H1 (cell line): ENCODE measurements at regions not wholly inside any gene's neighbourhood (a gene's known extent, or its start where the extent isn't known, plus 50 kb on each side); places are given as distances from the start of the nearest gene placed in this dataset.

Experiments used
- CTCF ChIA-PET: fragments of 300-600 bp; sonication (Branson Sonifier 250); formaldehyde crosslinking; loops from one replicate; lab custom pipeline; 2021; ENCODE audit not compliant: partially characterized antibody; lab: Charles Lee
- POLR2A ChIA-PET: fragments of 300-600 bp; sonication (Branson Sonifier 250); formaldehyde crosslinking; loops from one replicate; lab custom pipeline; 2021; ENCODE audit warnings: inconsistent platforms; ENCODE audit not compliant: partially characterized antibody; lab: Charles Lee
- DNase-seq, 2 experiments: peaks; one replicate each; pipeline versions ENCODE4 v3.0.0 to v3.0.0-alpha.2; 2010 to 2022; ENCODE audit warnings: low spot score in 2 of 2, low read depth in 1 of 2, mixed read lengths in 1 of 2
- FAIRE-seq: peaks from 2 replicates; lab custom pipeline; 2011; peaks lifted over from hg19 to GRCh38; lab: Jason Lieb, UNC
- H2AFZ ChIP-seq: 2 replicates; pipeline ENCODE4 v1.8.1; 2012; ENCODE audit warnings: low read length, inconsistent platforms
- H2AK5ac ChIP-seq: 2 replicates; pipeline ENCODE4 v1.6.1; 2013; ENCODE audit warnings: low read depth, low read length
- H2BK120ac ChIP-seq: replicated peaks from 2 replicates; pipeline ENCODE3; 2013; ENCODE audit warnings: low read depth, low read length, inconsistent platforms
- H2BK12ac ChIP-seq: 2 replicates; pipeline ENCODE4 v1.6.1; 2013; ENCODE audit warnings: low read depth, low read length
- H2BK15ac ChIP-seq: 2 replicates; pipeline ENCODE4 v1.6.1; 2013; ENCODE audit warnings: low read length
- H2BK20ac ChIP-seq: 2 replicates; pipeline ENCODE4 v1.6.1; 2013; ENCODE audit warnings: low read length
- H2BK5ac ChIP-seq: 2 replicates; pipeline ENCODE4 v1.6.1; 2013; ENCODE audit warnings: low read depth, low read length
- H3K14ac ChIP-seq: 2 replicates; pipeline ENCODE4 v1.6.1; 2013; ENCODE audit warnings: inconsistent platforms; ENCODE audit not compliant: insufficient read length
- H3K18ac ChIP-seq: 2 replicates; pipeline ENCODE4 v1.6.1; 2013; ENCODE audit warnings: low read length; ENCODE audit errors: extremely low read depth
- H3K23ac ChIP-seq: 2 replicates; pipeline ENCODE4 v1.6.1; 2013; ENCODE audit warnings: inconsistent platforms; ENCODE audit not compliant: insufficient read length
- H3K23me2 ChIP-seq: 2 replicates; pipeline ENCODE4 v1.6.1; 2013; ENCODE audit warnings: low read depth, low read length
- H3K27ac ChIP-seq: 2 replicates; pipeline ENCODE4 v1.6.1; 2011; ENCODE audit warnings: low read depth, low read length, inconsistent platforms
- H3K27me3 ChIP-seq, 4 experiments: replicated peaks in 1 of 4; 1 replicate in 1 of 4; 2 replicates in 3 of 4; pipeline versions ENCODE4 v1.6.1 to v1.8.1; 2011 to 2013; ENCODE audit warnings: low read length in 3 of 4, mild to moderate bottlenecking in 3 of 4, inconsistent platforms in 2 of 4, mixed read lengths in 2 of 4, moderate library complexity in 1 of 4; ENCODE audit not compliant: control insufficient read depth in 3 of 4, insufficient read depth in 3 of 4; ENCODE audit errors: extremely low read depth in 1 of 4
- H3K36me3 ChIP-seq, 4 experiments: 2 replicates each; pipeline versions ENCODE4 v1.6.1 to v1.8.1; 2011 to 2013; ENCODE audit warnings: mild to moderate bottlenecking in 4 of 4, low read length in 3 of 4, moderate library complexity in 2 of 4, control low read depth in 1 of 4, inconsistent platforms in 1 of 4; ENCODE audit not compliant: insufficient read depth in 4 of 4, control insufficient read depth in 2 of 4
- H3K4ac ChIP-seq: replicated peaks from 2 replicates; pipeline ENCODE3; 2013; ENCODE audit warnings: low read length, low read depth, mixed read lengths, inconsistent platforms; ENCODE audit not compliant: insufficient read length
- H3K4me1 ChIP-seq, 4 experiments: replicated peaks in 1 of 4; 1 replicate in 1 of 4; 2 replicates in 3 of 4; pipeline versions ENCODE4 v1.6.1 to v1.8.1; 2011 to 2013; ENCODE audit warnings: low read length in 3 of 4, inconsistent platforms in 2 of 4, mixed read lengths in 1 of 4; ENCODE audit not compliant: insufficient read depth in 4 of 4, control insufficient read depth in 3 of 4
- H3K4me2 ChIP-seq, 2 experiments: 2 replicates each; pipeline versions ENCODE4 v1.6.1 to v1.8.1; 2011 to 2013; ENCODE audit warnings: low read depth in 2 of 2, low read length in 2 of 2, control low read depth in 1 of 2, inconsistent platforms in 1 of 2, mild to moderate bottlenecking in 1 of 2; ENCODE audit not compliant: insufficient read depth in 1 of 2
- H3K4me3 ChIP-seq, 4 experiments: fragments of 200-600, 300-600 bp in 1 of 4; sonication (generic), shearing (Covaris generic), sonication (Bioruptor Twin) in 1 of 4; 2 replicates each; pipeline versions ENCODE4 v1.5.1 to v1.8.1; 2011 to 2016; ENCODE audit warnings: low read length in 4 of 4, low read depth in 3 of 4, control low read depth in 2 of 4, inconsistent platforms in 2 of 4, mild to moderate bottlenecking in 2 of 4, mixed read lengths in 1 of 4, moderate library complexity in 1 of 4; ENCODE audit not compliant: insufficient read depth in 2 of 4; ENCODE audit errors: extremely low read depth in 1 of 4
- H3K56ac ChIP-seq: replicated peaks from 2 replicates; pipeline ENCODE3; 2013; ENCODE audit warnings: low read depth, mild to moderate bottlenecking, mixed read lengths, low read length, inconsistent platforms; ENCODE audit not compliant: insufficient read length
- H3K79me1 ChIP-seq: 2 replicates; pipeline ENCODE4 v1.6.1; 2013; ENCODE audit warnings: low read depth, low read length, control low read depth
- H3K79me2 ChIP-seq, 2 experiments: 2 replicates each; pipeline versions ENCODE4 v1.6.1 to v1.8.1; 2012 to 2013; ENCODE audit warnings: low read length in 2 of 2, mild to moderate bottlenecking in 2 of 2, inconsistent platforms in 1 of 2; ENCODE audit not compliant: insufficient read depth in 2 of 2, control insufficient read depth in 1 of 2
- H3K9ac ChIP-seq, 4 experiments: replicated peaks in 1 of 4; 1 replicate in 1 of 4; 2 replicates in 3 of 4; pipeline versions ENCODE4 v1.6.1 to v1.8.1; 2011 to 2013; ENCODE audit warnings: low read depth in 3 of 4, low read length in 3 of 4, control low read depth in 2 of 4, mild to moderate bottlenecking in 2 of 4, moderate library complexity in 2 of 4, inconsistent platforms in 1 of 4; ENCODE audit errors: extremely low read depth in 1 of 4
- H3K9me3 ChIP-seq, 2 experiments: 2 replicates each; pipeline versions ENCODE4 v1.6.1 to v1.8.1; 2012 to 2013; ENCODE audit warnings: mild to moderate bottlenecking in 2 of 2, moderate library complexity in 2 of 2, control low read depth in 1 of 2, inconsistent platforms in 1 of 2, low read depth in 1 of 2, low read length in 1 of 2, mixed read lengths in 1 of 2; ENCODE audit not compliant: insufficient read depth in 2 of 2
- H4K20me1 ChIP-seq, 2 experiments: replicated peaks in 1 of 2; 2 replicates each; pipeline versions ENCODE3 to v1.8.1; 2011 to 2013; ENCODE audit warnings: inconsistent platforms in 2 of 2, low read length in 2 of 2, mild to moderate bottlenecking in 1 of 2; ENCODE audit not compliant: insufficient read depth in 2 of 2, control insufficient read depth in 1 of 2
- H4K5ac ChIP-seq: 2 replicates; pipeline ENCODE4 v1.6.1; 2013; ENCODE audit warnings: low read length, low read depth, mixed read lengths, inconsistent platforms; ENCODE audit not compliant: insufficient read length
- H4K8ac ChIP-seq: 2 replicates; pipeline ENCODE4 v1.8.0; 2013; ENCODE audit warnings: mild to moderate bottlenecking, moderate library complexity, low read length, inconsistent platforms; ENCODE audit not compliant: insufficient read depth; ENCODE audit errors: extremely low read depth
- H4K91ac ChIP-seq: replicated peaks from 2 replicates; pipeline ENCODE3; 2013; ENCODE audit warnings: low read length, mixed read lengths, inconsistent platforms; ENCODE audit not compliant: insufficient read length
- BACH1 ChIP-seq: IDR thresholded peaks from 2 replicates; pipeline ENCODE4 v1.6.1; 2012; ENCODE audit warnings: low read length, improper control_type of control experiment
- CHD1 ChIP-seq: IDR thresholded peaks from 2 replicates; pipeline ENCODE4 v1.6.1; 2012; ENCODE audit warnings: low read depth, low read length, improper control_type of control experiment
- CREB1 ChIP-seq: IDR thresholded peaks from 2 replicates; pipeline ENCODE4 v1.6.1; 2012; ENCODE audit warnings: inconsistent platforms
- EGR1 ChIP-seq: IDR thresholded peaks from 2 replicates; pipeline ENCODE4 v1.6.1; 2011; ENCODE audit warnings: low read depth, low read length, borderline replicate concordance
- EZH2 ChIP-seq: fragments of 200-600 bp; sonication (generic); IDR thresholded peaks from 2 replicates; pipeline ENCODE4 v1.7.1; 2012; ENCODE audit warnings: low read depth, mild to moderate bottlenecking, moderate library complexity, low read length, inconsistent platforms; ENCODE audit not compliant: severe bottlenecking
- GABPA ChIP-seq: IDR thresholded peaks from 2 replicates; pipeline ENCODE4 v1.6.1; 2011; ENCODE audit warnings: mild to moderate bottlenecking, low read length, moderate library complexity, borderline replicate concordance; ENCODE audit not compliant: insufficient read depth
- GTF2F1 ChIP-seq: IDR thresholded peaks from 2 replicates; pipeline ENCODE4 v1.6.1; 2012; ENCODE audit warnings: low read depth, low read length, improper control_type of control experiment, borderline replicate concordance
- JUN ChIP-seq: IDR thresholded peaks from 2 replicates; pipeline ENCODE4 v1.6.1; 2011; ENCODE audit warnings: low read depth, mild to moderate bottlenecking, improper control_type of control experiment, low read length
- PHF8 ChIP-seq: fragments of 200-600 bp; sonication (generic); conservative IDR thresholded peaks from 2 replicates; pipeline ENCODE4 v1.7.1; 2012; ENCODE audit warnings: low read depth, mild to moderate bottlenecking, inconsistent platforms, low read length, moderate library complexity
- RXRA ChIP-seq: IDR thresholded peaks from 2 replicates; pipeline ENCODE4 v1.6.1; 2011; ENCODE audit warnings: low read depth, mild to moderate bottlenecking, low read length, moderate library complexity; ENCODE audit not compliant: insufficient read depth
- SP2 ChIP-seq: IDR thresholded peaks from 2 replicates; pipeline ENCODE4 v1.6.1; 2012; ENCODE audit warnings: mild to moderate bottlenecking, low read length, inconsistent platforms
- SUZ12 ChIP-seq: fragments of 200-600 bp; sonication (generic); IDR thresholded peaks from 2 replicates; pipeline ENCODE4 v1.6.1; 2012; ENCODE audit warnings: mild to moderate bottlenecking, inconsistent platforms, low read length, moderate library complexity, mixed read lengths
- TBP ChIP-seq: IDR thresholded peaks from 2 replicates; pipeline ENCODE4 v1.6.1; 2011; ENCODE audit warnings: low read depth, low read length, improper control_type of control experiment
- WGBS, 2 experiments: shearing (Covaris generic) in 1 of 2; methylation state at CpG; one replicate each; pipeline versions ENCODE4 v1.1.6 to v1.1.7; 2013 to 2015; ENCODE audit warnings: low lambda C conversion rate in 2 of 2, mixed read lengths in 2 of 2, inconsistent platforms in 1 of 2, low coverage in 1 of 2, missing lambda C conversion rate in 1 of 2; ENCODE audit not compliant: insufficient replicate concordance in 2 of 2, insufficient coverage in 1 of 2, insufficient read length in 1 of 2; ENCODE audit errors: extremely low coverage in 1 of 2, missing lambda C conversion rate in 1 of 2; 5-methylcytosine and 5-hydroxymethylcytosine counted together

DNA sequence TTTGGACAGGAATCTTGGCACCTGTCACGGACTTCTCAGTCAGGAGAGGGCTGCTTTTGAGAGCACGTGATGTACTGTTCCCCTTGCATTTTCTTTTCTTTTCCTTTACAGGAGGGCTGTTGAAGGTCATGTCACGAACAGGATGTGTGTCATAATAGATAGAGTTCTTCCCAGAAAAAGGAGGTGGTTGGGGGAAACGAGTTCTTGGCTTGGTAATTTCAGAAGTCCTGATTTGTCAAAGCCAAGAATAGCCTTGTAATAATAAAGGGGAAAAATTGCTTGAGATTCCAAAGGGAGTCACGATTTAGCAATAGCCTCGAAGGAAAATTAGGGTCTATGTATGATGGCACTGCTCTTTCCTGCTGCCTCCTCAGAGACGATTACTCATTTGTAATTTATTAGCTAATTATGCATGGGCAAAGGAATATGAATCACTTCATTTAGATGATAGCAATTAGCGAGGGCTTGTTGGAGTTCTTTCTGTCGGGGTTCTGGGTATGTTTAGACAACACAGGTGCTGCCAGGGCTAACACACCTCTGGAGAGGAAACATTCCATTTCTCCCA, 277.7 kb upstream of the N4BP1 start:
- H4K91ac ChIP-seq = no peak overlapping the region
- H3K4me3 ChIP-seq = no peak overlapping the region
- ChIA-PET CTCF (interaction anchor here (1.0 kb wide), 1 partner anchor 23 kb away, joined by 3 read pairs; no protein-coding TSS in a partner anchor), POLR2A (no interaction called here)
- H3K27ac ChIP-seq = no peak overlapping the region
- H3K14ac ChIP-seq = no peak overlapping the region
- no peak overlapping the region for H2BK12ac ChIP-seq
- H3K36me3 ChIP-seq = no peaks in the 10 kb centered on the region
- H3K79me2 ChIP-seq = no peaks in the 10 kb centered on the region
- no peak overlapping the region for H2BK5ac ChIP-seq
- H3K4ac ChIP-seq = no peak overlapping the region
- H3K23ac ChIP-seq = no peak overlapping the region
- H3K4me1 ChIP-seq = no peaks in the 10 kb centered on the region
- H4K20me1 ChIP-seq = no peaks in the 10 kb centered on the region
- no peak overlapping the region for H3K9ac ChIP-seq
- no peak overlapping the region for H2BK15ac ChIP-seq
- H3K56ac ChIP-seq = no peak overlapping the region
- no peaks in the 10 kb centered on the region for H3K9me3 ChIP-seq
- no peaks in the 10 kb centered on the region for H3K79me1 ChIP-seq
- no peak overlapping the region for H2BK120ac ChIP-seq
- no peaks in the 10 kb centered on the region for H3K23me2 ChIP-seq
- H3K4me2 ChIP-seq = no peak overlapping the region
- no peak overlapping the region for H3K18ac ChIP-seq
- H2AFZ ChIP-seq = no peak overlapping the region
- no peak overlapping the region for H2AK5ac ChIP-seq
- FAIRE-seq (no peak), DNase-seq (no peak)
- no peak overlapping the region for H4K5ac ChIP-seq
- no peak overlapping the region for H2BK20ac ChIP-seq
- no peaks in the 10 kb centered on the region for H3K27me3 ChIP-seq
- 87% methylated on average over 9 of the region's 9 CpGs; no CpG with 5 or more reads in 1 of the 2 experiments for WGBS, 2 experiments
- H4K8ac ChIP-seq = no peak overlapping the region
- TF ChIP-seq TBP (no peak), PHF8 (no peak), EZH2 (no peak), SUZ12 (no peak), SP2 (no peak), JUN (no peak), BACH1 (no peak), EGR1 (no peak), RXRA (no peak), GABPA (no peak), CREB1 (no peak), GTF2F1 (no peak), CHD1 (no peak)
